GM18861 (cell line): ENCODE measurements at regions not wholly inside any gene's neighbourhood (a gene's known extent, or its start where the extent isn't known, plus 50 kb on each side); places are given as distances from the start of the nearest gene placed in this dataset.

Experiments used
- ATAC-seq: cut with Tn5 transposase; IDR thresholded peaks from one replicate; pipeline ENCODE4 v1.9.1; 2021; ENCODE audit not compliant: unreplicated experiment

DNA sequence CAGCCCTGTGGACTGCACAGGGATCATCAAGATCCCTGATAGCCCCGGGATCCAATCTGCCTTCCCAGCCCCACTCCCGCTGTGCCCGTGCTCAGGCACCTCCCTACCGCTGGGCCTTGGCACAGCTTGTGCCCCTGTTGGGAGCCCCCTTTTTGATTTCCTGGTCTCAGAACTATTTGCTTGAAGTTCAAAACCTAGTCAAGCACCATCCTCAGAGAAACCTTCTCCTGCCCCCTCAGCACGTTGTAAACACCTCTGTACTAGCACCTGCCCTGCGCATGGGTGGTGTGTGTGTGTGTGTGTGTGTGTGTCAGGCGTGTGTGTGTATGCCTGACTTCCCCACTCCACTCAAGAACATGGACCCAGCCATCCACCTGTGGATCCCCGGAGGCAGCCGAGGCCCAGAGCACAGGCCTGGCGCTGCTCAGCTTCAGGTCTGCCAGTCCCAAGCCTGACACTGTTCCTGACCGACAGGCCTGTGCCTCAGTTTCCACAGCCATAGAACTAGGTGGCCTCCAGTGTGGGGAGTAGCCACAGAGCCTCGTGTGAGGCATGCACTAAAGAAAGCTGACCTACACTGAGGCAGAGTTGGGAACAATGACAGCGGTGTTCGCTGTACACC, 65.5 kb downstream of the ADRA2C start:
- ATAC-seq, result no peak

GRCh38 chr4:3832536-3833220, 66.5 kb downstream of the ADRA2C start:
- ATAC-seq, result no peak

GRCh38 chr4:3833326-3833989, 67.3 kb downstream of the ADRA2C start:
- no peak for ATAC-seq

DNA sequence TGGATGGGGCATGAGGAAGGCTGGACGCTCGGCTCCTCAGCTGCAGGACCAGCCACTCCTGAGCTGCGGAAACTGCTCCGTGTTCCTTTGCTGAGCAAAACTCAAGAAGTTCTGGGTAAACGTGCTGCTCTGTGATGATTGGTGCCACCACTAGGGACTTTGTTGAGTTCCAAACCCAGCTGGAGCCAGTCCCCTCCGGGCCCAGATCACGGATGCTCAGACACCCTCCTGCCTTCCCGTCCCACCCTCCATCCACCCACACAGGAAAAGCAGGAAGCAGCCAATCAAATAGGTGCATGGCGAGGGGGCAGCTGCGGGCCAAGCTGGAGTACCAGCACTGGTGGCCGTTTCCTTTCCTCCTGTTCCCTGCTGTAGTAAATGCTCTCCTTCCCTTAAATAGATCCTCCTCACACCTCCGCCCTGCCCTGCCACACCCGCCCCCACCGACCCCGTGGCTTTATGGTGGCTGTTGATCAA, 68.0 kb downstream of the ADRA2C start:
- no peak for ATAC-seq

- ATAC-seq, result no peak
These were observed 68.7 kb downstream of the ADRA2C start for GRCh38 chr4:3834663-3835521.

DNA sequence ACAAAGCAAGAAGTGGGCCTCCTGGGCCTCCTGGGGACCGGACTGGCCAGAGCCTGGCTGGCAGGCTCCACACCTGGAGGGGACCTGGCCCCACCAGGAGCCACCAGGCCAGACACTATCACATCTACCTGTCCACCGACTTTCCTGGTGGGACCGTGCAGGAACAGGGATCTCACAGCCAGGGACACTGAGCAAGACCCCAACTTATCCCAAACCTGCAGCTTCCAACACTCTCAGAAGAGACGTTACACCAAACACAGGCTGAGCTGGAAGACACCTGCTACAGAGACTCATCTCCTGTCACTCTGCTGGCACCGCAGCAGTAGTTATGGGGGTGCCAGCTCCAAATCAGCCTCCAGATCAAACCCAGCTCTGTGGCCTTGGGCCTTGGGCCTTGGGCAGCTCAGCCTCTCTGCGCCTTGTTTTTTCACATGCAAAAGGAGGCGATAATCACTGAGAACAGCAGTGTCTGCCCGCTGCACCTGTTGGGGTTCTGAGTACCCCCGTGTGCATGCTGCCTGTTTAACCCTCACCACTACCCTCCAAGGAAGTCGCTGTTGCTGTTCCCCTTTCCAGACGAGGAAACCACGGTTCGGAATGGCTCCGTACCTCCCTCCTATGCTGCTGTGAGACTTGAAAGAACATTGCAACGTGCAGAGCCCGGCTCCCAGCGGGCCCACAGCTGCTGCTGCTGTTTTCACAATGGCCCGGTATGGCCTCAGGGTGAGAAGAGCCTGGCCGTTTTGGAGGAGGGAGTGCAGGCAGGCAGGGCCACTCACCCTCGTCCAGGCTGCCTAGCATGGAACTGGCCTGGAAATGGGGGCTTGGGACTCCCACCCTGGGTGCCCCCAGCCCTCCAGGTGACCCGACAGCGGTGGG, 69.6 kb downstream of the ADRA2C start:
- ATAC-seq, result no peak

- no peak for ATAC-seq
These were observed 70.2 kb downstream of the ADRA2C start for GRCh38 chr4:3836406-3836755.

DNA sequence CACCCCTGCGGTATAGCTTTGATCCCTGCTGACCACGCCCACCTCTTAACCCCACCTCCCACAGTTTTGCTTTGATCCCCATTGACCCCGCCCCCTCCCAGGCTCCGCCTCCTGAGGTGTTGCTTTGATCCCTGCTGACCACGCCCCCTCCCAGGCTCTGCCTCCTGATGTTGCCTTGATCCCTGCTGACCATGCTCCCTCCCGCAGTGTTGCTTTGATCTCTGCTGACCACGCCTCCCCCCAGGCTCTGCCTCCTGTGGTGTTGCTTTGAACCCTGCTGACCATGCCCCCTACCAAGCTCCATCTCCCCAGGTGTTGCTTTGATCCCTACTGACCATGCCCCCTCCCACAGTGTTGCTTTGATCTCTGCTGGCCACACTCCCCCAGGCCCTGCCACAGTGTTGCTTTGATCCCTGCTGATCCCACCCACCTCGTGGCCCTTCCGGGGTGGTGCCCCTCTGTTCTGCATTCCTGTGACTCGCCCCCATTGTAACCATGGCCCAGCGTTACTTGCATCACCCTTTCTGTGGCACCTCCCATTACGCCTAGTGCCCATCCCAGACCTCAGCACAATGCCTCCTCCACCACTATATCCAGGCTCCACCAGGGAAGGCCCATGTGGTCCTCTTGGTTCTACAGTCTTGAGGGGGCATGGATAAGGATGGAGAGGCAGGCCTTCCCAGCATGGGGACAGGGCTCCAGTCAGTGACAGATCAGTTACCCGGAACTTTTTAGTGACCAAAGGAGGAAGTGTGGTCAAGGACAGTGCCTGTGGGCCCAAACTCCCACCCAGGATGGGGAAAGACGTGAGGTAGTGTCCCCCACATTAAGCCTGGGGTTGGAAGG, 70.8 kb downstream of the ADRA2C start:
- ATAC-seq, result no peak

DNA sequence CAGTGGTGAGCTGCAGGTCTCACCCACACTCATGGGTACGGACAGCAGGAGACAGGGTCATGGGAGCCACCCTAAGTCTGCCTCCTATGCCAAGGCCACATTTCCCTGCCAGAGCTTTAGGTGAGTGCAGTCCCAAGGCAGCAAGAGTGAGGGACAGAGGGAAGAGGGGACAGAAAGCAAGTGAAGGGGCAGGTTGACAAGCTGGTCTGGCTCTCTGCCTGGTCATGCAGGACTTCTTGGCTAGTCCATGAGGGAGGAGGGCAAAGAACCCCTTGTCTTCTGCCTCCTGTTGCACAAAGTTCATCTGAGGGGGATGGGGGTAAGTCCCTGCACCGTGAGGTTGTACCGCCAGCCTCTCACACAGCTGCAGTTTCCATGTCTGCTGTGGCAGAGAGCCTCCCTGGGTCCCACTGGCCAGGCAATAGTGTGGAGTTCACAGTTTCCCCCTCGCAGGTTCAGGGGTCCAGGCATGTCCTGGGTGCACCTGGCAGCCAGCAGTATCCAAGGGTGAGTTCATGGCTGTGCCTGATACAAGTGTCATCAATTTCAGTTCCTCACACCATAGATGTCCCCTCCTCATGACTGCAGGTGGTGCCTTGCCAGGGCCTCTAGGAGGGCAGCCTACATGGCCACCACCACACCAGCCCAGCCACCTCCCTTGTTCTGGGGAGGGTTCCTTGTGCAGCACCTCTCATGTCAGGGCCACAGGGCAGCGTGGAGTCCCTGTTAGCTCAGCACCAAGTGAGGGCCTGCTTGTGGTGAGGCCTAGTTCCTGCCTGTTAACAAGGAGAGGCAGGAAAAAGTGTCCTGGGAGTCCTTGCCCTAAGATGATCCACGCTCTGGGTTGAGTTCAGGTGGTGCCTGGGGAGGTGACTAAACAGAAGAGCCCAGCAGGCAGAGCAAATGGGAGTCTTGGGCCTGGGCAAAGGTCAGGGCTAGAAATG, 72.5 kb downstream of the ADRA2C start:
- no peak for ATAC-seq

DNA sequence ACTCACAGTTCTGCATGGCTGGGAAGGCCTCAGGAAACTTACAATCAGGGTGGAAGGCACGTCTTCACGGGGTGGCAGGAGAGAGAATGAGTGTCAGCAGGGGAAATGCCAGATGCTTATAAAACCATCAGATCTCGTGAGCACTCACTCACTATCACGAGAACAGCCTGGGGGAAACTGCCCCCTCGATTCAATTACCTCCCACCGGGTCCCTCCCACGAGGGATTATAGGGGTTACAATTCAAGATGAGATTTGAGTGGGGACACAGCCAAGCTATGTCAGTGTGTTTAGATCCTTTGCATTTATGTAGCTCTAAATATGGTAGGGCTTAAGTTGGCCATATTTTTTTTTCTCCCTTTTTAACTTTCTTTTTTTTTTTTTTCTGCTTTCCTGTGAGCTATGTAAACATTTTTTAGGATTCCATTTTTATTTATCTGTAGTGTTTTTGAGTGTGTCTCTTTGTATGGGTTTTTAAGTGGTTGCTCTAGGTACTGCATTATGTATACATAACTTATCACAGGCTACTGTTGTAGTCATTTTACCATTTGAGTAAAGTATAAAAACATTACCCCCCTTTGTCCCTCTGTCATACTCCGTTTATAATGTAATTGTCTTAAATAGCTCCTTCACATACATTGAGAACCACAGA, 79.0 kb downstream of the ADRA2C start:
- no peak for ATAC-seq

DNA sequence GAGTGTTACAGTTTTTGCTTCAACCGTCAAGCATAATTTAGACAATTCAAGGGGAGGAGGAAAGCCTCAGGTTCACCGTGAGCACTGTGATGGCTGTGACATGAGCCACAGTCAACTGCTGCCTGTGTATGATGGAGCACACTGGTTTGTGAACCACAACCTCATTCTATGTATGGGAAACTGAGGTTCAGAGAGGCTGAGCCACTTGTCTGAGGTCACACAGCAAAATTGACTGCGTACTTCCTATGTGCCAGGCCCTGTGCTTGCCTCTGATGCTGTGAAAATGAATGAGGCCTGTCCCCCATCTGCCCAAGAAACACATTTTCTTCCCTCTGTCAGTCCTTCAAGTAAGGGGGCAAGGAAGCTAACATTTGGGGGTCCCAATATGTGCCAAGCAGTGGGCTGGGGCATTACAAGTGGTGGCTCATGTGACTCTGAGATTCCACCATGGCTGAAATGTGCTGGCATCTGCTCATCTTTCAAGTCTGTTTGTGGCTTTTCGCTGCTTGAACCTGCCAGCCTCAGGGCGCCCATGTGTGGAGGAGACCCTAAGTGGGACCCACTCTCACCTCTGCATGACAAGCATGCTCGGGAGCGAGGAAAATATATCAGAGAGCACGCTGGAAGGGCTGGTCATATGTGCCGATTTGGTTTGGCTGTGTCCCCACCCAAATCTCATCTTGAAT, 79.7 kb downstream of the ADRA2C start:
- no peak for ATAC-seq

- no peak for ATAC-seq
These were observed 81.2 kb downstream of the ADRA2C start for GRCh38 chr4:3847211-3847940.

DNA sequence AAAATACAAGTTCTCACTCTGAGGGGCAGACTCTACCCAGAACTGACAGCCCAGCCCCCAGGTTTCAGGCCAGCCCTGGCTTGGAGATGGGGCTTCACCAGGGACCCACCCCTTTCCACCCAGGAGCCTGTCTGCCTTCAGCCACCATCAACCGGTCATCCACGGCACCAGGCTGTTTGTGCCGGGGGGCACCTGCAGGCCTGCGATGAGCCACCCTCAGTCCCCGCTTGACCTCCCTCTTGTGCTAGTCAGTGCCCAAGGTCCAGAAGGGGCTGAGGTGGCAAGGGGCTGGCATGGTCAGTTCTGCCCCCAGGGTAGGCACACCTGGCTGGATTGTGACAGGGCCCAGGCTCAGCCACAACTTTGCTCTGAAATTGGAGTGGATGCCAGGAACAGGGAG, 82.1 kb downstream of the ADRA2C start:
- ATAC-seq, result no peak

- no peak for ATAC-seq
These were observed 83.0 kb downstream of the ADRA2C start for GRCh38 chr4:3849140-3849539.

GRCh38 chr4:3850128-3850527, 83.9 kb downstream of the ADRA2C start:
- ATAC-seq, result no peak

DNA sequence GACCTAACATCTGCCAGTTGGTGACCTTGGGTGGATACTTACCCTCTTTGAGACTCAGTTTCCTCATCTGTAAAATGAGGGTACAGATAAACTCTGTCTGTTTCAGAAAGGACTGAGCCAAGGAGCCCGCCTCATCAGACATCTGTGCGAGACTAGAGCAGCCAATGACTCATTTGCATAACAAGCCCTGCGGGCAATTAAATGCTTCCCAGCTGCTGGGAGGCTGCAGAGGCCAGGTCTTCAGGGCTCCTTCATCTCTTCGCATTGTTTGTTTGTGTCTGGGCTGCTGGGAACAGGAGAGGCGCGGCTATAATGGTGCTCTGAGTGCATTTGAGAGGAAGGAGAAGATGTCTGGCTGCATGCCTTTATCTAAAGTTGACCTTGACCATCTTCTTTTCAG, 85.0 kb downstream of the ADRA2C start:
- no peak for ATAC-seq

DNA sequence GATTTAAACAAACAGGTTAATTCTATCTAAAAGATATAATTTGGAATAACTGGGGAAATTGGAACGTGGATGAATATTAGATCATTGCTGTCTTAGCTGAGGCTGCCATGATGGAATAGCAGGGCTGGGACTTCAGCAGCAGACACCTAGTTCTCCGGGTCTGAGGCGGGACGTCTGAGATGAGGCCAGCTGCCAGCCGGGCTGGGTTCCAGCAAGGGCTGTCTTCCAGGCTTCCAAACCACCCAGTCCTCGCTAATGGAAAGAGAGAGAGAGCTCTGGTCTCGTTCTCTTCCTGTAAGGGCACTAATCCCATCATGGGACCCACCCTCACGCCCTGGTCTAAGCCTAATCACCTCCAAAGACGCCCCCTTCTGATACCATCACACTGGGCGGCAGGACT, 85.7 kb downstream of the ADRA2C start:
- ATAC-seq, result no peak
